A549 (cell line): ENCODE measurements at regions not wholly inside any gene's neighbourhood (a gene's known extent, or its start where the extent isn't known, plus 50 kb on each side); places are given as distances from the start of the nearest gene placed in this dataset.

Experiments
- ATAC-seq, 2 experiments: fragments of 200-7000 bp in 1 of 2; fragments of >200 bp in 1 of 2; cut with Nextera tagmentation in 1 of 2; cut with Tn5 transposase in 1 of 2; 3 replicates each; pipeline versions ENCODE4 v1.8.0 to v1.9.1; 2018 to 2020; ENCODE audit warnings: mild to moderate bottlenecking in 1 of 2, moderate library complexity in 1 of 2
- CTCF ChIA-PET: fragments of 300-600 bp; sonication (Branson Sonifier 250); formaldehyde crosslinking; extraction: SDS; loops from one replicate; lab custom pipeline; 2021; ENCODE audit warnings: antibody characterized with exemption, inconsistent platforms; lab: Yijun Ruan, JAX
- POLR2A ChIA-PET: fragments of 350-600 bp; formaldehyde crosslinking; extraction: SDS; loops from one replicate; lab custom pipeline; 2021; ENCODE audit warnings: antibody characterized with exemption, inconsistent platforms; lab: Yijun Ruan, JAX
- DNase-seq, 2 experiments: peaks; one replicate each; pipeline versions ENCODE4 v3.0.0 to v3.0.0-alpha.2; 2011 to 2016; ENCODE audit warnings: low read depth in 1 of 2, low spot score in 1 of 2
- FAIRE-seq: peaks from 2 replicates; lab custom pipeline; 2011; peaks lifted over from hg19 to GRCh38; lab: Jason Lieb, UNC
- H3K27ac ChIP-seq, 2 experiments: fragments of >200 bp; sonication (Bioruptor Twin); formaldehyde crosslinking; 3 replicates each; pipeline ENCODE4 v1.5.1; 2016 to 2017
- H3K4me1 ChIP-seq: fragments of >200 bp; sonication (Bioruptor Twin); formaldehyde crosslinking; 3 replicates; pipeline ENCODE4 v1.6.1; 2016
- H3K4me2 ChIP-seq: fragments of >200 bp; sonication (Bioruptor Twin); formaldehyde crosslinking; 3 replicates; pipeline ENCODE4 v1.6.1; 2016
- H3K4me3 ChIP-seq: fragments of >200 bp; sonication (Bioruptor Twin); formaldehyde crosslinking; 3 replicates; pipeline ENCODE4 v1.5.1; 2016
- H3K9me3 ChIP-seq: fragments of >200 bp; sonication (Bioruptor Twin); formaldehyde crosslinking; 3 replicates; pipeline ENCODE4 v1.6.1; 2016
- CHD2 ChIP-seq: fragments of 150-350 bp; IDR thresholded peaks from 2 replicates; pipeline ENCODE4 v1.6.1; 2014; ENCODE audit warnings: low read length; ENCODE audit not compliant: partially characterized antibody
- EHF ChIP-seq: fragments of 250-450 bp; sonication (Bioruptor Pico); IDR thresholded peaks from 2 replicates; pipeline ENCODE4 v1.5.0; 2020; ENCODE audit warnings: mild to moderate bottlenecking
- EHMT2 ChIP-seq: fragments of 200-600 bp; sonication (generic); IDR thresholded peaks from 2 replicates; pipeline ENCODE4 v1.6.1; 2016; ENCODE audit warnings: antibody characterized with exemption, low read depth, mild to moderate bottlenecking, moderate library complexity
- EP300 ChIP-seq, 2 experiments: fragments of >200 bp; sonication (Bioruptor Twin); formaldehyde crosslinking; IDR thresholded peaks; 2 replicates in 1 of 2; 3 replicates in 1 of 2; pipeline ENCODE4 v1.6.1; 2016 to 2017
- ESRRA ChIP-seq: fragments of 150-350 bp; IDR thresholded peaks from 2 replicates; pipeline ENCODE4 v1.6.1; 2014; ENCODE audit warnings: mild to moderate bottlenecking, low read length, borderline replicate concordance
- FOSB ChIP-seq: fragments of 250-450 bp; sonication (Bioruptor Pico); IDR thresholded peaks from 2 replicates; pipeline ENCODE4 v1.5.0; 2020; ENCODE audit warnings: mild to moderate bottlenecking, moderate library complexity
- GATA3 ChIP-seq: IDR thresholded peaks from 2 replicates; pipeline ENCODE4 v1.6.1; 2012; ENCODE audit warnings: borderline replicate concordance
- HDAC2 ChIP-seq: fragments of 200-600 bp; sonication (generic); IDR thresholded peaks from 2 replicates; pipeline ENCODE4 v1.6.1; 2016
- HES2 ChIP-seq: fragments of >200 bp; sonication (Bioruptor Twin); formaldehyde crosslinking; IDR thresholded peaks from 2 replicates; pipeline ENCODE4 v1.6.1; 2016
- HOXB13 ChIP-seq: fragments of 250-450 bp; sonication (Bioruptor Pico); IDR thresholded peaks from 2 replicates; pipeline ENCODE4 v1.5.0; 2020; ENCODE audit warnings: low read depth, mild to moderate bottlenecking, moderate library complexity
- HOXB5 ChIP-seq: fragments of 250-450 bp; sonication (Bioruptor Pico); IDR thresholded peaks from 2 replicates; pipeline ENCODE4 v1.5.0; 2020; ENCODE audit warnings: mild to moderate bottlenecking, moderate library complexity
- JUNB ChIP-seq: fragments of >200 bp; sonication (Bioruptor Twin); formaldehyde crosslinking; IDR thresholded peaks from 2 replicates; pipeline ENCODE4 v1.6.1; 2016
- KDM1A ChIP-seq: fragments of 200-600 bp; sonication (generic); IDR thresholded peaks from 2 replicates; pipeline ENCODE4 v1.6.1; 2016; ENCODE audit warnings: low read depth, mild to moderate bottlenecking
- KDM5A ChIP-seq: fragments of 200-600 bp; sonication (generic); IDR thresholded peaks from 2 replicates; pipeline ENCODE4 v1.6.1; 2016; ENCODE audit warnings: antibody characterized with exemption, mild to moderate bottlenecking
- MYC ChIP-seq: IDR thresholded peaks from 2 replicates; pipeline ENCODE4 v1.6.1; 2012; ENCODE audit warnings: mild to moderate bottlenecking, inconsistent platforms, low read length, improper control_type of control experiment, borderline replicate concordance
- NPAS2 ChIP-seq: fragments of 250-450 bp; sonication (Bioruptor Pico); IDR thresholded peaks from 2 replicates; pipeline ENCODE4 v1.8.0; 2022; ENCODE audit warnings: mild to moderate bottlenecking, moderate library complexity, borderline replicate concordance
- NR3C1 ChIP-seq: fragments of >200 bp; sonication (Bioruptor Twin); formaldehyde crosslinking; IDR thresholded peaks from 3 replicates; pipeline ENCODE4 v1.6.1; 2017
- PHF8 ChIP-seq: fragments of 200-600 bp; sonication (generic); IDR thresholded peaks from 2 replicates; pipeline ENCODE4 v1.6.1; 2016; ENCODE audit warnings: low read depth, mild to moderate bottlenecking, antibody characterized with exemption, moderate library complexity, borderline replicate concordance
- POLR2AphosphoS2 ChIP-seq: conservative IDR thresholded peaks from 2 replicates; pipeline ENCODE4 v1.6.1; 2012; ENCODE audit warnings: low read length, improper control_type of control experiment, inconsistent platforms
- RCOR1 ChIP-seq: fragments of 150-350 bp; IDR thresholded peaks from 2 replicates; pipeline ENCODE4 v1.6.1; 2014; ENCODE audit warnings: antibody characterized with exemption, low read length, low read depth
- RFX5 ChIP-seq: fragments of 450-650 bp; IDR thresholded peaks from 2 replicates; pipeline ENCODE4 v1.7.1; 2014; ENCODE audit warnings: antibody characterized with exemption, mild to moderate bottlenecking, moderate library complexity
- RNF2 ChIP-seq: fragments of 200-600 bp; sonication (generic); IDR thresholded peaks from 2 replicates; pipeline ENCODE4 v1.6.1; 2016; ENCODE audit warnings: low read depth, mild to moderate bottlenecking, antibody characterized with exemption, moderate library complexity, borderline replicate concordance
- SREBF2 ChIP-seq: fragments of 450-650 bp; IDR thresholded peaks from 2 replicates; pipeline ENCODE4 v1.6.1; 2014; ENCODE audit warnings: mild to moderate bottlenecking, moderate library complexity
- ZNF302 ChIP-seq: fragments of 250-450 bp; sonication (Bioruptor Pico); IDR thresholded peaks from 2 replicates; pipeline ENCODE4 v1.9.0; 2021; ENCODE audit warnings: inconsistent platforms, mild to moderate bottlenecking, moderate library complexity
- WGBS: methylation state at CpG from one replicate; pipeline ENCODE4 v1.1.6; 2017; ENCODE audit errors: missing lambda C conversion rate; 5-methylcytosine and 5-hydroxymethylcytosine counted together
- TF ChIP-seq, protein P1 (sequence below): IDR thresholded peaks from 2 replicates; pipeline ENCODE4 v1.6.1; 2012
- TF ChIP-seq, protein P2 (sequence below): fragments of 150-350 bp; IDR thresholded peaks from 2 replicates; pipeline ENCODE4 v1.6.1; 2014; ENCODE audit warnings: low read depth, mild to moderate bottlenecking, low read length
- TF ChIP-seq, protein P3 (sequence below): fragments of 250-450 bp; sonication (Bioruptor Pico); IDR thresholded peaks from 2 replicates; pipeline ENCODE4 v1.5.0; 2021; ENCODE audit warnings: mild to moderate bottlenecking, moderate library complexity, borderline replicate concordance
- TF ChIP-seq, protein P4 (sequence below): fragments of 450-650 bp; IDR thresholded peaks from 2 replicates; pipeline ENCODE4 v1.6.1; 2014; ENCODE audit warnings: antibody characterized with exemption

- DNase-seq (no peak), FAIRE-seq (no peak), ATAC-seq (no peak)
- Histone ChIP-seq H3K4me3 (no peak overlapping the region), H3K27ac (no peak overlapping the region), H3K4me2 (no peak overlapping the region), H3K9me3 (no peaks in the 10 kb centered on the region), H3K4me1 (no peaks in the 10 kb centered on the region)
- POLR2A ChIA-PET = no interaction called here
- TF ChIP-seq, protein P1, sequence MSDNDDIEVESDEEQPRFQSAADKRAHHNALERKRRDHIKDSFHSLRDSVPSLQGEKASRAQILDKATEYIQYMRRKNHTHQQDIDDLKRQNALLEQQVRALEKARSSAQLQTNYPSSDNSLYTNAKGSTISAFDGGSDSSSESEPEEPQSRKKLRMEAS = no peak
- TF ChIP-seq NPAS2 (CRISPR knock-in tag) = no peak
- no peak for TF ChIP-seq RFX5
- TF ChIP-seq EHF (CRISPR knock-in tag) = no peak
- no peak for TF ChIP-seq EHMT2
- TF ChIP-seq ZNF302 (CRISPR knock-in tag) = no peak
- TF ChIP-seq, protein P2, sequence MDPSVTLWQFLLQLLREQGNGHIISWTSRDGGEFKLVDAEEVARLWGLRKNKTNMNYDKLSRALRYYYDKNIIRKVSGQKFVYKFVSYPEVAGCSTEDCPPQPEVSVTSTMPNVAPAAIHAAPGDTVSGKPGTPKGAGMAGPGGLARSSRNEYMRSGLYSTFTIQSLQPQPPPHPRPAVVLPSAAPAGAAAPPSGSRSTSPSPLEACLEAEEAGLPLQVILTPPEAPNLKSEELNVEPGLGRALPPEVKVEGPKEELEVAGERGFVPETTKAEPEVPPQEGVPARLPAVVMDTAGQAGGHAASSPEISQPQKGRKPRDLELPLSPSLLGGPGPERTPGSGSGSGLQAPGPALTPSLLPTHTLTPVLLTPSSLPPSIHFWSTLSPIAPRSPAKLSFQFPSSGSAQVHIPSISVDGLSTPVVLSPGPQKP = no peak
- TF ChIP-seq SREBF2 = no peak
- no peak for TF ChIP-seq HDAC2
- CTCF ChIA-PET = no interaction called here
These were observed 627.4 kb downstream of the REEP3 start for GRCh38 chr10:64148607-64149006.

DNA sequence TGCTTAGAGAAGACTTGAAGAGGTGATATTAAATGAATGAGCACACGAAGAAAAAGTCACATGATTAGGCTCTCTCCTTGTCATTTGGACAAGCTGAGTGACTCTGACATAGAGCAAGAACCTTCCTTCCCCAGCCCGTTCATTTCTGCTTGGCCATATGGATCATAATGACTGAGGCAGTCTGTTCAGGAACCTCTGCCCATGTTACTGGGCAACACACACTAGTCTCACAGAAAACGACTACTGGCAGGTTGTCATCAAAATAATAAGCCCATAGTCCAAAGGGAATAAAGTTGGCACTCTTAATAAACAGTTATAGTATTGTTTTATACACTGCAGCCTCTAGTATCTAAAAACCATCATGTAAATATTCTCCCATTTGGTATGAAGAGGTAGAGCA, 635.0 kb downstream of the REEP3 start:
- WGBS = 0% methylated on average over 3 of the region's 3 CpGs
- Histone ChIP-seq H3K27ac (no peak overlapping the region), H3K4me2 (no peak overlapping the region), H3K4me1 (no peaks in the 10 kb centered on the region), H3K9me3 (no peaks in the 10 kb centered on the region), H3K4me3 (no peak overlapping the region)
- DNase-seq = no peak
- CTCF ChIA-PET = interaction anchor here (0.6 kb wide), 1 partner anchor 14 kb away, joined by 3 read pairs; no protein-coding TSS in a partner anchor
- no peak for FAIRE-seq
- no peak for ATAC-seq
- no peak for TF ChIP-seq RFX5
- no peak for TF ChIP-seq ESRRA
- no peak for TF ChIP-seq RNF2
- TF ChIP-seq, protein P1 = no peak
- no peak for TF ChIP-seq EP300 (IDR thresholded peaks at IDR 0.05)
- no peak for TF ChIP-seq HES2
- no peak for TF ChIP-seq ZNF302 (CRISPR knock-in tag)
- TF ChIP-seq JUNB = no peak
- TF ChIP-seq KDM1A = no peak
- no peak for TF ChIP-seq CHD2
- TF ChIP-seq HOXB5 (CRISPR knock-in tag) = no peak
- no peak for TF ChIP-seq RCOR1
- TF ChIP-seq NPAS2 (CRISPR knock-in tag) = no peak
- POLR2A ChIA-PET = no interaction called here

DNA sequence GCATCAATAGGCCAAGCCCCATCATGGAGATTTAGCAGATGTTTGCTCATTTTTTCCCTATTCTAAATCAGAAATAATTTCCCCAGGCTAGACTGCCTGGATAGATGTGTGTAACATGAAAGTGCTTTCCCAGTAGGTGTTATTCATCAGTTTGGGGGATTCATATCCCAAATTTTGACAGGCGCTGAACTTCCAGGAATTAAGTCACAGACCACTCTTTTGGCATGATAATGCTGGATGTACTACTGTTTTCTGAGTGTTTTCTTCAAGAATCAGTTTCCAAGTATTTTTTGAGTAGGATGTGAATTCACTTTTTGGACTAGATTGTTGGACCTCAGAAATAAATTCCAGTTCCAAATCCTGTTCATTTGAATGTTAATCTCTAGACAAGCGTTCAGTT, 637.4 kb downstream of the REEP3 start:
- H3K9me3 ChIP-seq = no peaks in the 10 kb centered on the region
- no peak overlapping the region for H3K4me3 ChIP-seq
- H3K4me2 ChIP-seq = no peak overlapping the region
- ChIA-PET CTCF (no interaction called here), POLR2A (no interaction called here)
- ATAC-seq = no peak
- no peak overlapping the region for H3K27ac ChIP-seq
- no peak for DNase-seq
- no peaks in the 10 kb centered on the region for H3K4me1 ChIP-seq
- FAIRE-seq = no peak
- WGBS = 0% methylated on average over 2 of the region's 2 CpGs
- no peak for TF ChIP-seq GATA3
- TF ChIP-seq FOSB (CRISPR knock-in tag) = no peak
- TF ChIP-seq, protein P3, sequence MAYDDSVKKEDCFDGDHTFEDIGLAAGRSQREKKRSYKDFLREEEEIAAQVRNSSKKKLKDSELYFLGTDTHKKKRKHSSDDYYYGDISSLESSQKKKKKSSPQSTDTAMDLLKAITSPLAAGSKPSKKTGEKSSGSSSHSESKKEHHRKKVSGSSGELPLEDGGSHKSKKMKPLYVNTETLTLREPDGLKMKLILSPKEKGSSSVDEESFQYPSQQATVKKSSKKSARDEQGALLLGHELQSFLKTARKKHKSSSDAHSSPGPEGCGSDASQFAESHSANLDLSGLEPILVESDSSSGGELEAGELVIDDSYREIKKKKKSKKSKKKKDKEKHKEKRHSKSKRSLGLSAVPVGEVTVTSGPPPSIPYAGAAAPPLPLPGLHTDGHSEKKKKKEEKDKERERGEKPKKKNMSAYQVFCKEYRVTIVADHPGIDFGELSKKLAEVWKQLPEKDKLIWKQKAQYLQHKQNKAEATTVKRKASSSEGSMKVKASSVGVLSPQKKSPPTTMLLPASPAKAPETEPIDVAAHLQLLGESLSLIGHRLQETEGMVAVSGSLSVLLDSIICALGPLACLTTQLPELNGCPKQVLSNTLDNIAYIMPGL (CRISPR knock-in tag) = no peak
- TF ChIP-seq, protein P4, sequence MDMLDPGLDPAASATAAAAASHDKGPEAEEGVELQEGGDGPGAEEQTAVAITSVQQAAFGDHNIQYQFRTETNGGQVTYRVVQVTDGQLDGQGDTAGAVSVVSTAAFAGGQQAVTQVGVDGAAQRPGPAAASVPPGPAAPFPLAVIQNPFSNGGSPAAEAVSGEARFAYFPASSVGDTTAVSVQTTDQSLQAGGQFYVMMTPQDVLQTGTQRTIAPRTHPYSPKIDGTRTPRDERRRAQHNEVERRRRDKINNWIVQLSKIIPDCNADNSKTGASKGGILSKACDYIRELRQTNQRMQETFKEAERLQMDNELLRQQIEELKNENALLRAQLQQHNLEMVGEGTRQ = no peak
- no peak for TF ChIP-seq EP300 (IDR thresholded peaks at IDR 0.05)
- no peak for TF ChIP-seq POLR2AphosphoS2
- TF ChIP-seq ZNF302 (CRISPR knock-in tag) = no peak
- TF ChIP-seq PHF8 = no peak
- no peak for TF ChIP-seq MYC
- no peak for TF ChIP-seq RFX5
- TF ChIP-seq KDM5A = no peak
- TF ChIP-seq HOXB13 (CRISPR knock-in tag) = no peak
- TF ChIP-seq NR3C1 = no peak
